ELR (cell line): ENCODE measurements at regions not wholly inside any gene's neighbourhood (a gene's known extent, or its start where the extent isn't known, plus 50 kb on each side); places are given as distances from the start of the nearest gene placed in this dataset.

Source experiments
- DNase-seq: peaks from one replicate; pipeline ENCODE4 v3.0.0-alpha.2; 2015; ENCODE audit warnings: low read depth

DNA sequence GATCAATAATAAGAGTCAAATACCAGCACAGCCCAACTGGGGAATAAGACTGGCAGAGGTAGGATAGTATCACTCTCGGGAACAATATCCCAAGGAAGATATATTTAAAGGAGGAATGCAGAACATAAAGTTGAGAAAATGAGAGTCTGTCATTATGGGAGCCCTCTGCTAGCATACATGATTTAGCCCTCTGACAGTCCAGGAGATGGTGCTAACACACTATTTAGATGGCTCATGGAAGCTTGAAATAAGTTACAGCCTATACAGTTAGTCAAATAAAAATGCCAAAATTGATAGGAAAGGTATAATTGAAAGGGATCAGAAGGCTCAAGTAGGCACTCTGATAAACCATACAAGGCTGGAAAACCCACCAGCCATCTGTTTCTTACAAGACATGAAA lies 201.0 kb upstream of the NEIL3 start:
- peak; percentile 42 for DNase-seq

GRCh38 chr4:177109769-177110168 lies 199.9 kb upstream of the NEIL3 start:
- no peak for DNase-seq

- DNase-seq, result no peak
These were observed 193.5 kb upstream of the NEIL3 start for GRCh38 chr4:177116161-177116560.

DNA sequence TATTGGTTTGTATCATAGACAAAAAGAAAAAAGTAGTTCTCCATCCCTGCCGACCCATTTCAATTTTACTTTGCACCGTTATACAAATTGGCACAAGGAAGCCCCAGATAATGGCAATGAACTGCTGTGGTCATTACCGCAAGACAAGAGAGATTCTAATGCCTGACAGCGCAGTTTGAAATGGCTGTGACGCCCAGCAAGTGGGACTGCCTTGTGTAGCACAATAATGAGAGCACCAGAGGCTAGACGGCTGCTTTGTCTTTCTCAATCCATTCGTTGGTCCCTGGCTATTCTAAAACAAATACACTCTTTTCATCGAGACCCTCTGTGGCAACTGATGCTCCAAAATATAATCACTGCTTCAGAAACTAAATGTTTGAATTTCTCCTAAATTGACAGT lies 192.4 kb upstream of the NEIL3 start:
- no peak for DNase-seq

- DNase-seq, result no peak
These were observed 191.1 kb upstream of the NEIL3 start for GRCh38 chr4:177118596-177118995.

GRCh38 chr4:177119021-177119471 lies 190.6 kb upstream of the NEIL3 start:
- DNase-seq, result no peak

- DNase-seq, result no peak
These were observed 190.0 kb upstream of the NEIL3 start for GRCh38 chr4:177119691-177120090.

DNA sequence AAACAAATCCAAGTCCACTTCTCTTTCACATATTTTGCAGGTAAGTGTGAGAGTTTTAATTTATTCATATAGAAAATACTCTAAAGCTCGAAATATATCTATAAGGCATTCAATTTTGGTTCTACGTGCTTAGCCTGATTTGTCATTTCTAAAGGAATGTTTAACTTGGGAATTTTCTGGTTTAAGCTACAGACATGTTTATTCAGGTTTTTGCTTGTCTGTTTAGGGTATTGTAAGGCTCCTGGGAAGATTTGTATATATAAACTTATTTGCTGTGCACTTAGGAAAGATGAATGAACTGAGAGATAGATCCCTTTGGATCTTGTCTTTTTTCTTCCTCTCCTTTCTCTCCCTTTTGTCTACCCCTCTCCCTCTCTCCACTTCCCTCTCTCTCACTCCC lies 185.9 kb upstream of the NEIL3 start:
- DNase-seq, result no peak

DNA sequence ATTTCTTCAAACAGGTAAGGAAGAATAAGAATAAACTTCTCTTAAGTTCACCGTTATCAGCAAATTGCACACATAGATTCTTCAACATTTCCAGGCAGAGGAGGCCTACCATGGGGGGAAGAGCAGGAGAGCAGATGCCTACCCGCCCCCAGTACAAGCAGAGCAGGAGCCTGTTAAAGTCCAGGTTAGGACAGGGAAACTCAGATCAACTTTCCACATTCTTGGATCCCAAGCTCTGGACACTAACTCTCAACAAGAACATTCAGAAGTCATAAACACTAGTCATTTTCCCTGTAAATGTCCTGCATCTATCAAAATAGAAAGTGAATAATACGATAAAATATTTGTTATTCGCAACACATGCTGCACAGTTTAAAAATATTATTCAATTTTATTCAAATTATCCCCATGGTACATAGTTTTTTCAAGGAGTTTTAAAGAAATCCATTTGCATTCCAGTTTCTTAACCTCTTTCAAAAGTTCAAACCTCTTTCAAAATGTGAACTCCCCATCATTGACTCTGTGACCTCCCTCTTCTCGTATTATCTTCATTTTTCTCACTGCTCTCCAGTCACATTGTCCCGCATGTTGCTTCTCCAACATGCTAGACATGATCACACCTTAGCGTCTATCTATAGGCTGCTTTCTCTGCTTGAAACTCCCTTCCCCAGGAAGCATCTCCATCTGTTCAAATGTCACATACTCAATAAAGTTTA lies 185.2 kb upstream of the NEIL3 start:
- DNase-seq, result no peak

DNA sequence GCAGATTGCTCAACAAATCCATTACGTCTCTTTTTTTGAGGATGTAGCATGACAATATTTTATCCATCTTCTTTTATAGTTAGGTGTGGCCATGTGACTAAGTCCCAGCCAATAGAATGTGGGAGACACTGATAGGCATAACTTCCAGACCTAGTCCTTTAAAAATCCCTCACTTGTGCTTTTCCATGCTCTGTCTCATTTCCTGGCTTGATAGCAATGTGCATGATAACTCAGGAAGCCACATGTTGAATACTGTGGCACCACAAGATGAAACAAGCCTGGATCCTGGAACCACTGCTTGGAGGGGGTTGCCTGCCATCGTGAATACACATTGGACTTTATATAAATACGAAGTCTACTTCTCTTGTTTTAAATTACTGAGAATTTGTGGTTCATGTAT lies 184.0 kb upstream of the NEIL3 start:
- no peak for DNase-seq

- no peak for DNase-seq
These were observed 182.0 kb upstream of the NEIL3 start for GRCh38 chr4:177127658-177128057.

GRCh38 chr4:177128306-177128705 lies 181.4 kb upstream of the NEIL3 start:
- peak; percentile 63 for DNase-seq

- DNase-seq, result no peak
These were observed 177.9 kb upstream of the NEIL3 start for GRCh38 chr4:177131736-177132135.

GRCh38 chr4:177147668-177148067 lies 162.0 kb upstream of the NEIL3 start:
- no peak for DNase-seq

DNA sequence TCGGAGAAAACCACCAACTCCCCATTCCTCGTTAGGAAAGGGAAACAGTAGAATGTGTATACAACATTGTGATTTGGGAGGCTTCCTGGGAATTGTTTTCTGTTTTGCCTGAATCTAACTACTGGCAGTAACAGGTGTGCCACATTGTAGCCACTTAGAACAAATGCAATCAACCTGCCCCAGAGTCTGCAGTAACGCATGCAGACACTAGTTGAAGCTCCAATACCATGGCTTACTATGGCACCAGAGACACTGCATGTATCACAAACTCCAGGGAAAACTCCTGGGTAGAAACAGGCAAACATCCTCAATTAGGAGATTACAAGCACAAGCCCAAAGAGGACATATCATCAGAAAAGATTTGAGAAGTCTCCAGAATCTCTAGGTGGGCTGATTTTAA lies 154.2 kb upstream of the NEIL3 start:
- peak; percentile 7 for DNase-seq

DNA sequence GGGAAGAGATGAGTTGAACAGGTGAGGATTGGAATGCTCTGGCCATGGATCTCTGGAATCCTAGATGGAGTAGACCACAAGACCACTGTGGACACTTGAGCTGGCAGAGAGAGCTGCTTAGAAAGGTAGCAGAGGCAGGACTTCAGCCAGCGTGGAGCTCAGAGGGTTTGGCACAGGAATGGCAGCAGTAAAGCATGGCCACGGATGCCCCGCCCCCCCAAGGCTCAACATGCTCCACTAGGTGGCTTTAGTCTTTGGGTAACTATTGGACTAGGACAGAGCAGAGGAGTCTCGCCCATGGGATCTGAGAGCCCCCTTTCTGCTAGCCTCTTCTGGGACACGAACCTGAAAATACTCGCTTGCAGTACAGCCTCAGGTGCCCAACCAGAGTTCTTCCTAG lies 150.1 kb upstream of the NEIL3 start:
- DNase-seq, result no peak

GRCh38 chr4:177161781-177162180 lies 147.9 kb upstream of the NEIL3 start:
- DNase-seq, result no peak

DNA sequence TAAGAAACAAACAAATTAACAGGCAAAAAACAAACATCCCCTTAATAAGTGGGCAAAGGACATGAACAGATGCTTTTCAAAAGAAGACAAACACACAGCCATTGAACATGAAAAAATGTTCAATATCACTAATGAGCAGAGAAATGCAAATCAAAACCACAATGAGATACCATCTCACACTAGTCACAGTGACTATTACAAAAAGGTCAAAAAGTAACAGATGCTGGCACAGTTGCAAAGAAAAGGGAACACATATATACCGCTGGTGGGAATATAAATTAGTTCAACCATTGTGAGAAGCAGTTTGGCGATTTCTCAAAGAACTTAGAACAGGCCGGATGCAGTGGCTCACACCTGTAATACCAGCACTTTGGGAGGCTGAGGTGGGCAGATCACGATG lies 146.1 kb upstream of the NEIL3 start:
- DNase-seq, result peak; percentile 30

DNA sequence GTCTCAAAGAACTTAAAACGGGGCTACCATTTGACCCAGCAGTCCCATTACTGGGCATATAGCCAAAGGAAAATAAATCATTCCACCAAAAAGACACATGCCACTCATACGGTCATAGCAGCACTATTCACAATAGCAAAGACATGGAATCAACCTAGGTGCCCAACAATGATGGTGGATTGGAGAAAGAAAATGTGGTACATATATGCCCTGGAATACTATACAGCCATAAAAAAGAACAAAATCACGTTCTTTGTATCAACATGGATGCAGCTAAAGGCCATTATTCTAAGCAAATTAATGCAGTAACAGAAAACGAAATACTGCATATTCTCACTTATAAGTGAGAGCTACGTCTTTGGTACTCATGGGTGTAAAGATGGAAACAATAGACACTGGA lies 138.1 kb upstream of the NEIL3 start:
- DNase-seq, result no peak

- no peak for DNase-seq
These were observed 134.2 kb upstream of the NEIL3 start for GRCh38 chr4:177175473-177175872.

- no peak for DNase-seq
These were observed 132.1 kb upstream of the NEIL3 start for GRCh38 chr4:177177541-177178081.

GRCh38 chr4:177178246-177178645 lies 131.4 kb upstream of the NEIL3 start:
- no peak for DNase-seq

- DNase-seq, result no peak
These were observed 127.5 kb upstream of the NEIL3 start for GRCh38 chr4:177182166-177182565.

GRCh38 chr4:177182728-177183127 lies 126.9 kb upstream of the NEIL3 start:
- no peak for DNase-seq
